ENCODE measurements at regions not wholly inside any gene's neighbourhood (a gene's known extent, or its start where the extent isn't known, plus 50 kb on each side); places are given as distances from the start of the nearest gene placed in this dataset.

- no peak overlapping the region for H3K23ac ChIP-seq (ENCODE audit: insufficient read length, low read depth, low read length)
Measured at GRCh38 chr3:17846466-17846865, 104.0 kb upstream of the TBC1D5 start.

More at GRCh38 chr3:17846466-17846865, 104.0 kb upstream of the TBC1D5 start:
- no peak overlapping the region for H3K18ac ChIP-seq (ENCODE audit: insufficient read length, low read depth, low read length)
- H2AK5ac ChIP-seq (ENCODE audit: insufficient read length, low read length), result no peak overlapping the region
- no peaks in the 10 kb centered on the region for H3K27me3 ChIP-seq (ENCODE audit: insufficient read depth, low read length)
- DNase-seq, result no peak
- no peaks in the 10 kb centered on the region for H3K23me2 ChIP-seq (ENCODE audit: insufficient read length, low read depth, low read length, poor library complexity, severe bottlenecking)
- no peak overlapping the region for H3K27ac ChIP-seq (ENCODE audit: insufficient read length, low read depth, low read length)
- no peaks in the 10 kb centered on the region for H3K9me3 ChIP-seq (ENCODE audit: control insufficient read depth, low read depth, low read length)
- H2BK20ac ChIP-seq (ENCODE audit: low read depth, low read length, poor library complexity, severe bottlenecking), result no peak overlapping the region
- H4K8ac ChIP-seq (replicated peaks; ENCODE audit: insufficient read length, low read depth, low read length), result no peak overlapping the region
- no peak overlapping the region for H3K4me2 ChIP-seq (ENCODE audit: insufficient read depth, insufficient read length, low read length)
- H2BK120ac ChIP-seq (ENCODE audit: low read depth, low read length, poor library complexity, severe bottlenecking), result no peak overlapping the region
- H4K91ac ChIP-seq (ENCODE audit: insufficient read length, low read depth, low read length), result no peak overlapping the region
- Mint-ChIP-seq H3K36me3 (ENCODE audit: insufficient read depth in 1 of 3, low read depth in 3 of 3) (no peaks in the 10 kb centered on the region), H3K27me3 (ENCODE audit: low read depth) (no peaks in the 10 kb centered on the region; the same call in 1 of the 2 replicates), H3K4me3 (no peak overlapping the region), H3K27ac (no peak overlapping the region; a peak in 1 of 7 replicates), H3K9me3 (no peaks in the 10 kb centered on the region), H3K4me1 (peaks cover 5 to 11% of the 10 kb centered on the region in 2 experiments)
- H4K20me1 ChIP-seq (ENCODE audit: control insufficient read depth, insufficient read depth, insufficient read length), result no peaks in the 10 kb centered on the region
- H2BK15ac ChIP-seq (ENCODE audit: low read depth, low read length), result no peak overlapping the region
- H3K56ac ChIP-seq (ENCODE audit: insufficient read length, low read depth, low read length), result no peak overlapping the region
- no peaks in the 10 kb centered on the region for H3K4me1 ChIP-seq (ENCODE audit: insufficient read depth, low read length)
- no peak overlapping the region for H2AFZ ChIP-seq (ENCODE audit: low read length)
- H2BK5ac ChIP-seq (ENCODE audit: insufficient read length, low read length), result no peak overlapping the region
- H3K79me1 ChIP-seq (ENCODE audit: insufficient read depth, low read depth, low read length, poor library complexity, severe bottlenecking), result no peaks in the 10 kb centered on the region
- WGBS (ENCODE audit: extremely low coverage, insufficient read length, low lambda C conversion rate), result no CpG with 5 or more reads among the region's 4 CpGs
- no peak overlapping the region for H3K9ac ChIP-seq (ENCODE audit: extremely low read depth, insufficient read length, low read length)
- H3K4ac ChIP-seq (ENCODE audit: low read depth, low read length), result no peak overlapping the region
- no peak overlapping the region for H2BK12ac ChIP-seq (ENCODE audit: insufficient read length, low read depth, low read length)
- TF ChIP-seq CTCF (conservative IDR thresholded peaks at IDR 0.05), result no peak
- no peak overlapping the region for H3K14ac ChIP-seq (ENCODE audit: insufficient read depth, low read length)
- no peaks in the 10 kb centered on the region for H3K79me2 ChIP-seq (ENCODE audit: insufficient read depth, low read length)
- H3T11ph ChIP-seq (ENCODE audit: low read length), result no peak overlapping the region
- no peak overlapping the region for H4K5ac ChIP-seq (ENCODE audit: insufficient read length, low read depth, low read length)
